ENCODE measurements at regions not wholly inside any gene's neighbourhood (a gene's known extent, or its start where the extent isn't known, plus 50 kb on each side); places are given as distances from the start of the nearest gene placed in this dataset.

- no peak for TF ChIP-seq CTCF (conservative IDR thresholded peaks at IDR 0.05)
- TF ChIP-seq EZH2 (IDR thresholded peaks at IDR 0.05; ENCODE audit: low read depth), result no peak
Observed at GRCh38 chr12:91566328-91567099, 383.9 kb upstream of the DCN start.

All from PC-9 (cell line).